HUES6 (cell line): ENCODE measurements at regions not wholly inside any gene's neighbourhood (a gene's known extent, or its start where the extent isn't known, plus 50 kb on each side); places are given as distances from the start of the nearest gene placed in this dataset.

Experiments used
- H3K27ac ChIP-seq: 2 replicates; pipeline ENCODE4 v1.7.0; 2013; ENCODE audit warnings: low read depth, mild to moderate bottlenecking, low read length, inconsistent platforms
- H3K27me3 ChIP-seq: 2 replicates; pipeline ENCODE4 v1.6.1; 2013; ENCODE audit warnings: low read length; ENCODE audit not compliant: control insufficient read depth, insufficient read depth
- H3K36me3 ChIP-seq: 2 replicates; pipeline ENCODE4 v1.6.1; 2013; ENCODE audit warnings: low read length; ENCODE audit not compliant: control insufficient read depth, insufficient read depth
- H3K4me1 ChIP-seq: 2 replicates; pipeline ENCODE4 v1.6.1; 2013; ENCODE audit warnings: low read length; ENCODE audit not compliant: control insufficient read depth, insufficient read depth
- H3K4me3 ChIP-seq: 2 replicates; pipeline ENCODE4 v1.5.1; 2013; ENCODE audit warnings: low read depth, low read length
- H3K9ac ChIP-seq: one replicate; pipeline ENCODE4 v1.6.1; 2013; ENCODE audit warnings: mild to moderate bottlenecking, low read length
- H3K9me3 ChIP-seq: 2 replicates; pipeline ENCODE4 v1.6.1; 2013; ENCODE audit warnings: low read depth, low read length; ENCODE audit not compliant: control insufficient read depth, insufficient read depth

GRCh38 chr2:34110392-34110791 lies 511.3 kb upstream of the FAM98A start:
- H3K27me3 ChIP-seq, result no peaks in the 10 kb centered on the region
- H3K27ac ChIP-seq, result no peak overlapping the region
- no peaks in the 10 kb centered on the region for H3K4me1 ChIP-seq
- H3K36me3 ChIP-seq, result no peaks in the 10 kb centered on the region
- no peaks in the 10 kb centered on the region for H3K9me3 ChIP-seq
- H3K4me3 ChIP-seq, result no peak overlapping the region
- no peak overlapping the region for H3K9ac ChIP-seq

DNA sequence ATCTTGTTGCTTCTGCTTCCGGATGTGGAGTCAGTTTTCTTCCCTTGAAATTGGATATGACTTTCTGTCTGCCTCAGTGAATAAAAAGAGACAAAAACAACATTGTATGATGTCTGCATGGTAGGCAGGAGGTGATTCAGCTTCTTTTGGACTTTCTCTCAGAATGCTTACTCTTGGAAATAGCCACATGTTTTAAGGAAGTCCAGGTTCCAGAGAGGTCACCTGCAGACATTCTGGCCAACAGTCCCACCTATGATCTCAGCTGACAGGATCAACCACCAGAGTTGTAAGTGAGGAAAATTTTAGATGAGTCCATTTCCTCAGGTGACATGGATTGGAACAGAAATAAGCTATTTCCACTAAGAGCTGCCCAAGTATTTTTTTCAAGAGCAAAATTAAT lies 508.7 kb upstream of the FAM98A start:
- no peak overlapping the region for H3K27ac ChIP-seq
- no peaks in the 10 kb centered on the region for H3K4me1 ChIP-seq
- no peak overlapping the region for H3K4me3 ChIP-seq
- H3K36me3 ChIP-seq, result no peaks in the 10 kb centered on the region
- H3K9ac ChIP-seq, result no peak overlapping the region
- H3K9me3 ChIP-seq, result no peaks in the 10 kb centered on the region
- no peaks in the 10 kb centered on the region for H3K27me3 ChIP-seq

DNA sequence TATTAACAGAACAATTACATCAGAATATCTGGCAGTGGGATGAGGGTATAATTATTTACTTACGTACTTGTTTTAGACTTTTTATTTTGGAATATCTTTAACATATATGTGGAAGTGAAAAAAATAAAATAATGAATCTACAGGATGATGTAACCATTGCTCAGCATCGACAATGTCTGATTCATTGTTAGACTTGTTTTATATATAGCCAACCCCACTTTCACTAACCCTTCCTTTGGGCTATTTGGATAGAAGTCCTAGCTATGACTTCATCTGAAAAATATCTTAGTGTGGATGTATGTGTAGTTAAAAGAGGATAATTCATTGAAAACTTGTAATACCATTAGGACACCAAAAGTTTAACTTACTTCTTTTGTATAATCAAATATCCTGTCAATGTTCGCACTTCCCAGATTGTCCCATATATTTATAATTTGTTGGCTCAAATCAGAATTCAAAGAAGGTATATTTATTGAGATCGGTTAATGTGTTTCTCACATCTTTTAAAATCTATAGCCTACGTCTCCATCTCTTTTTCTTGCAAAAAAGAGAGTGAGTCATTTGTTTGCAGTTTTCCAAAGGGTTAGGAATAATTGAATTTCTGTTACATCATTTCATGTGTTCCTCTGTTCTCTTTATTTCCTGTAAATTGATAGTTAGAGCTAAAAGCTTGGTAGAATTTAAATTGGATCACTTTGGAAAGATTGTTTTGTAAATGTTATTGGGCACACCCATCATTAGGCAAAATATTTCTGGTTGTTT lies 506.1 kb upstream of the FAM98A start:
- Histone ChIP-seq H3K4me3 (no peak overlapping the region), H3K27me3 (no peaks in the 10 kb centered on the region), H3K9me3 (no peaks in the 10 kb centered on the region), H3K4me1 (no peaks in the 10 kb centered on the region), H3K27ac (no peak overlapping the region), H3K9ac (no peak overlapping the region), H3K36me3 (no peaks in the 10 kb centered on the region)

DNA sequence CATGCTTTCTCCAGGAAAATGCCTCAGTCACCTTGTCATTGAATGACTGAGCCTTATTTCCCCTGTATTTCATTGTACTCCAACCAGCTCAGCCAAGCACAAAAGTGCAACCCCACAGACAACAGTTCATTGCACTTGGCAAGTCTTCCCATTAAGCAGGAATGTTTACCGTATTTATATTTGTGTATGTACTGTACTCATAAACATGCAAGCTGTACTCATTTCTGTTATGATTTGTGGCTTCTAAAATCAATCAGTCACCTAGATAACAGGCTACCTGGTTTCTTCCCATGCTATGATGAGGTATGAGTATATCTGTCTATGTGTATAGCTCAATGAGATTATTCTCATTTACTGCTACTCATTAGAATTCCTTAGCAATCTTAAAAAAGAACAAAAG lies 505.5 kb upstream of the FAM98A start:
- no peaks in the 10 kb centered on the region for H3K4me1 ChIP-seq
- no peak overlapping the region for H3K4me3 ChIP-seq
- no peak overlapping the region for H3K9ac ChIP-seq
- H3K27ac ChIP-seq, result no peak overlapping the region
- H3K36me3 ChIP-seq, result no peaks in the 10 kb centered on the region
- H3K9me3 ChIP-seq, result no peaks in the 10 kb centered on the region
- no peaks in the 10 kb centered on the region for H3K27me3 ChIP-seq

DNA sequence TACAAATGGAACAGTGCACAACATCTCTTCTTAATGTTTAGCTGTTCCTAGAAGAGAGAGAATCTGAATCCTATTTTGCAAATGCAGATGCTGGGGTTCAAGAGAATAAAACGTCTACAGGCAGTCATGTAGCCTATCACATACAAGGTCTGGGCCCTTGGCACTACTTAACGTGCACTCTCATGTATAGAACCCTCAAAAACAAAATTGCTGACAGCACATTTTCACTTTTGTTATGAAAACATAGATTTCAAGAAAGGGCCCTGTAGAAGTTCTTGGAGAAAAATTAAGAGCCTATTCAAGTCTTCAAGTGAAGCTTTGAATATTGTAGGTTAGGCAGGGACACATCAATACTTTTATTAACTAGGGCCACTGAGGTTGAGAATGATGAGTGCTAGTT lies 504.3 kb upstream of the FAM98A start:
- Histone ChIP-seq H3K4me1 (no peaks in the 10 kb centered on the region), H3K36me3 (no peaks in the 10 kb centered on the region), H3K9ac (no peak overlapping the region), H3K27ac (no peak overlapping the region), H3K27me3 (no peaks in the 10 kb centered on the region), H3K4me3 (no peak overlapping the region), H3K9me3 (no peaks in the 10 kb centered on the region)

GRCh38 chr2:34102339-34102738 lies 503.2 kb upstream of the FAM98A start:
- Histone ChIP-seq H3K4me3 (no peak overlapping the region), H3K9ac (no peak overlapping the region), H3K27ac (no peak overlapping the region)

DNA sequence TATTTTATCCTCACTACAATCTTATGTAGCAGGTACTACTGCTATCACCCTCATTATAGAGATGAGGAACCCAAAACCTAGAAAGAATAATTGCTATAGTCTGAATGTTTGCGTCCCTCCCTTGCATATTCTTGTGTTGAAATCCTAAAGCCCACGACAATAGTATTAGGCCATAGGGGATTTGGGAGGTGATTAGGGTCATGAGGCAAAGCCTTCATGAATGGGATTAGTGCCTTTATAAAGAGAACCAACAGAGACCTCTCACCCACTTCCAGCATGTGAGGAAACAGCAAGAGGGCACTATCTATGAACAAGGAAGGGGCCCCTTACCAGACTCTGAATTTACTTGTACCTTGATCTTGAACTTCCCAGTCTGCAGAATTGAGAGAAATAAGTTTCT lies 500.3 kb upstream of the FAM98A start:
- no peak overlapping the region for H3K4me3 ChIP-seq

More at GRCh38 chr2:34102339-34102738, 503.2 kb upstream of the FAM98A start:
- Histone ChIP-seq H3K9me3 (no peaks in the 10 kb centered on the region), H3K4me1 (no peaks in the 10 kb centered on the region), H3K27me3 (no peaks in the 10 kb centered on the region), H3K36me3 (no peaks in the 10 kb centered on the region)

GRCh38 chr2:34098256-34098655 lies 499.2 kb upstream of the FAM98A start:
- Histone ChIP-seq H3K27me3 (no peaks in the 10 kb centered on the region), H3K4me1 (no peaks in the 10 kb centered on the region), H3K9me3 (no peaks in the 10 kb centered on the region), H3K9ac (no peak overlapping the region), H3K4me3 (no peak overlapping the region), H3K36me3 (no peaks in the 10 kb centered on the region), H3K27ac (no peak overlapping the region)

More for the DNA sequence above, 500.3 kb upstream of the FAM98A start:
- no peaks in the 10 kb centered on the region for H3K9me3 ChIP-seq
- H3K27ac ChIP-seq, result no peak overlapping the region
- H3K36me3 ChIP-seq, result no peaks in the 10 kb centered on the region
- no peaks in the 10 kb centered on the region for H3K4me1 ChIP-seq
- H3K9ac ChIP-seq, result no peak overlapping the region
- no peaks in the 10 kb centered on the region for H3K27me3 ChIP-seq

- no peak overlapping the region for H3K9ac ChIP-seq
- H3K9me3 ChIP-seq, result no peaks in the 10 kb centered on the region
- no peaks in the 10 kb centered on the region for H3K27me3 ChIP-seq
Observed at GRCh38 chr2:34096562-34097171, 497.6 kb upstream of the FAM98A start.

GRCh38 chr2:34093790-34094189 lies 494.7 kb upstream of the FAM98A start:
- no peaks in the 10 kb centered on the region for H3K9me3 ChIP-seq
- H3K27me3 ChIP-seq, result no peaks in the 10 kb centered on the region

More at GRCh38 chr2:34096562-34097171, 497.6 kb upstream of the FAM98A start:
- H3K36me3 ChIP-seq, result no peaks in the 10 kb centered on the region
- no peaks in the 10 kb centered on the region for H3K4me1 ChIP-seq
- no peak overlapping the region for H3K4me3 ChIP-seq
- H3K27ac ChIP-seq, result no peak overlapping the region

GRCh38 chr2:34070196-34070595 lies 471.1 kb upstream of the FAM98A start:
- no peak overlapping the region for H3K4me3 ChIP-seq
- H3K36me3 ChIP-seq, result no peaks in the 10 kb centered on the region
- no peaks in the 10 kb centered on the region for H3K4me1 ChIP-seq
- no peak overlapping the region for H3K9ac ChIP-seq
- H3K27me3 ChIP-seq, result no peaks in the 10 kb centered on the region
- H3K9me3 ChIP-seq, result peaks cover 10% of the 10 kb centered on the region; the same call in 1 of the 2 replicates
- no peak overlapping the region for H3K27ac ChIP-seq

More at GRCh38 chr2:34093790-34094189, 494.7 kb upstream of the FAM98A start:
- H3K27ac ChIP-seq, result no peak overlapping the region
- no peaks in the 10 kb centered on the region for H3K36me3 ChIP-seq
- no peak overlapping the region for H3K4me3 ChIP-seq
- no peak overlapping the region for H3K9ac ChIP-seq
- H3K4me1 ChIP-seq, result no peaks in the 10 kb centered on the region
